ENCODE measurements at regions not wholly inside any gene's neighbourhood (a gene's known extent, or its start where the extent isn't known, plus 50 kb on each side); places are given as distances from the start of the nearest gene placed in this dataset.

DNA sequence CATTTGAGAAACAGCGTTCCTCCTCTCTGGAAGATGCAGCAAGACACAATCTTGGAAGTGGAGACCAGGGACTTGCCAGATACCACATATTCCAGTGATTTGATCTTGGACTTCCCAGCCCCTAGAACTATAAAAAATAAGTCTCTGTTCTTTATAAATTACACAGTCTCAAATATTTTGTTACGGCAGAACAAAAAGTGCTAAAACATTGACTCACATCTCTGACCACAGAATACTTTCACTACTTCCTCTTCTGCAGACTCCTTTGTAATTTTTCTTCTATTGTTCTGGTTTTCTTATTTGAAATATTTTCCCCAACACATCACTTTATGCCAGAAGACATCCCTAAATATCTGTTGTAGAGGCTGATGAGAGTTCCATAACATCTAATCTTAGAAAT lies 706.1 kb upstream of the CDH18 start:
- Histone ChIP-seq H3K36me3 (ENCODE audit: insufficient read depth, low read length) (no peaks in the 10 kb centered on the region), H3K4me3 (ENCODE audit: low read length) (no peak overlapping the region), H3K9ac (ENCODE audit: low read depth, low read length) (no peak overlapping the region), H3K27me3 (ENCODE audit: insufficient read depth, low read length) (no peaks in the 10 kb centered on the region), H3K9me3 (ENCODE audit: insufficient read depth, low read depth, low read length) (no peaks in the 10 kb centered on the region), H3K4me1 (ENCODE audit: insufficient read depth, low read length) (no peaks in the 10 kb centered on the region), H3K27ac (ENCODE audit: low read depth, low read length) (no peak overlapping the region)
- WGBS: 95% methylated on average over 2 of the region's 2 CpGs

DNA sequence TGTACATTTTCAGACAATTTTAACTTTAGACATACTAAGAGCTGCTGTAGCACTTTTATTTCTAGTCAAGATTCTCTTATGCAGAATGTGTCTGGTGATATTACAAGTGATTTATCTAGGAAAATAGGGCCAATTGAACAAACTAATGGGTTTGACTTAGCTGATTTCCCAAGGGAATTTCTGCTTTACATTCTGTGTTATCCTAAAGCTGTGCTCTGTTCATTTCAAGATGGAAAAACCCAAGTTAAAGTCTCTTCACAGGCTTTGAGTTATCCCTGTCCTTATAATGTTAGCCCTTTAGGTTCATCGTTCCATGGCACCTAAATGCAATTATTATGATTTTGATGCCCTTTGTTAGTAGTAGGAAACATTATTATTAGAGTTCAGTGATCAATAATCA lies 704.9 kb upstream of the CDH18 start:
- H3K4me3 ChIP-seq (ENCODE audit: low read length): no peak overlapping the region

GRCh38 chr5:20683241-20683940 lies 695.4 kb upstream of the CDH18 start:
- Histone ChIP-seq H3K9ac (ENCODE audit: low read depth, low read length) (no peak overlapping the region), H3K4me3 (ENCODE audit: low read length) (no peak overlapping the region), H3K36me3 (ENCODE audit: insufficient read depth, low read length) (no peaks in the 10 kb centered on the region), H3K9me3 (ENCODE audit: insufficient read depth, low read depth, low read length) (no peaks in the 10 kb centered on the region), H3K27ac (ENCODE audit: low read depth, low read length) (no peak overlapping the region), H3K27me3 (ENCODE audit: insufficient read depth, low read length) (no peaks in the 10 kb centered on the region), H3K4me1 (ENCODE audit: insufficient read depth, low read length) (peaks cover 26% of the 10 kb centered on the region)
- 89% methylated on average over 3 of the region's 5 CpGs for WGBS

More for the DNA sequence above, 704.9 kb upstream of the CDH18 start:
- Histone ChIP-seq H3K36me3 (ENCODE audit: insufficient read depth, low read length) (no peaks in the 10 kb centered on the region), H3K9me3 (ENCODE audit: insufficient read depth, low read depth, low read length) (no peaks in the 10 kb centered on the region), H3K27ac (ENCODE audit: low read depth, low read length) (no peak overlapping the region), H3K27me3 (ENCODE audit: insufficient read depth, low read length) (no peaks in the 10 kb centered on the region), H3K9ac (ENCODE audit: low read depth, low read length) (no peak overlapping the region), H3K4me1 (ENCODE audit: insufficient read depth, low read length) (no peaks in the 10 kb centered on the region)
- whole genome bisulfite sequencing: 88% methylated on average over 1 of the region's 1 CpG

DNA sequence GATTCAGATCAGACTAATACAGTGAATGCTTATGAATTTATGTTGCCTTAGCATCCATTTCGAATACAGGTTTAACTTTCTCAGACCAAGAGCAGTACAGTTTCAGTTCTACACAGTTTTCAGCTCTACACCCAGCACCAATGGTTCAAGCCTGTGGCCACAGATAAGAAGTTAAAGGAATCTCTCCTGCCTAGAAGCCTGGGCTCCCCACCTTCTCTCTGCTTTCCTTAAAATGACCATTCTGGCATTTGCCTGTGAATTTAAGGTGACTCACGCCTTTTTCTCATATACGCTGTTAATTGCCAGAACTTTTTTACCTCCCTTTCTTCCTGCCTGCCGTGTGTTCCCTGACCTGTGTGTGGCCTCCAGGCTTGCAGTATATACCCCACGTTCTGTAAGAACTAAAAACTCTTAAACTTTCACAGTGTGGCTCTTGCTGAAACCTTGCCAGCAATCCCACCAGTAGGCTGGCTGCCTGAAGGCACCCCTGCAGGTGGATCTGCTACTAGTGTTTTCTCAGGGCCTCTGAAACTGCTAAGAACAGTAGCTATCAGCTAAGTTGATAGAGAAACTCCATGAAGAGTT lies 692.8 kb upstream of the CDH18 start:
- no peak overlapping the region for H3K4me3 ChIP-seq (ENCODE audit: low read length)
- whole genome bisulfite sequencing: 71% methylated on average over 5 of the region's 5 CpGs
- no peaks in the 10 kb centered on the region for H3K9me3 ChIP-seq (ENCODE audit: insufficient read depth, low read depth, low read length)
- no peaks in the 10 kb centered on the region for H3K36me3 ChIP-seq (ENCODE audit: insufficient read depth, low read length)
- H3K27me3 ChIP-seq (ENCODE audit: insufficient read depth, low read length): no peaks in the 10 kb centered on the region
- H3K4me1 ChIP-seq (ENCODE audit: insufficient read depth, low read length): peaks cover 18% of the 10 kb centered on the region
- H3K9ac ChIP-seq (ENCODE audit: low read depth, low read length): no peak overlapping the region
- H3K27ac ChIP-seq (ENCODE audit: low read depth, low read length): no peak overlapping the region

- Histone ChIP-seq H3K9ac (ENCODE audit: low read depth, low read length) (no peak overlapping the region), H3K4me3 (ENCODE audit: low read length) (no peak overlapping the region), H3K4me1 (ENCODE audit: insufficient read depth, low read length) (peaks cover 18% of the 10 kb centered on the region), H3K9me3 (ENCODE audit: insufficient read depth, low read depth, low read length) (no peaks in the 10 kb centered on the region), H3K36me3 (ENCODE audit: insufficient read depth, low read length) (no peaks in the 10 kb centered on the region), H3K27ac (ENCODE audit: low read depth, low read length) (no peak overlapping the region), H3K27me3 (ENCODE audit: insufficient read depth, low read length) (no peaks in the 10 kb centered on the region)
- WGBS: 94% methylated on average over 1 of the region's 1 CpG
Observed at GRCh38 chr5:20678814-20679298, 690.9 kb upstream of the CDH18 start.

DNA sequence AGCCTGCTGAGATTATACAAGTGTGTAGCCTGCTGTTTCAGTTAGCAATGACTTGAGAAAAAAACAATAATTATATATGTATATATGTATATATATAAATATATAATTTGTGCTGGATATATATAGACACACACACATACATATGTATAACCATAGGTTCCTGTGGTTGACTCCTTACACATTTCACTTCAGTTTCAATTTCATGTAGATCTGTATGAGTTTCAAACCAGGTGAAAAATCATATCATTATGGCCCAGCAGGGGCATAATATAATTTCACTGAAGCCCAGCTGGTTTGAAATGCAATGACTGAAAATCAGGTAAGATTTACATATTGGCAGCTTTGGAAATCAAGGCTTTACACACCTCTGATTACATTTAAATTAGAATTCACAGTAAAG lies 690.4 kb upstream of the CDH18 start:
- no peak overlapping the region for H3K27ac ChIP-seq (ENCODE audit: low read depth, low read length)

GRCh38 chr5:20660588-20660987 lies 672.6 kb upstream of the CDH18 start:
- Histone ChIP-seq H3K9ac (ENCODE audit: low read depth, low read length) (no peak overlapping the region), H3K4me1 (ENCODE audit: insufficient read depth, low read length) (no peaks in the 10 kb centered on the region), H3K36me3 (ENCODE audit: insufficient read depth, low read length) (no peaks in the 10 kb centered on the region), H3K27me3 (ENCODE audit: insufficient read depth, low read length) (no peaks in the 10 kb centered on the region), H3K9me3 (ENCODE audit: insufficient read depth, low read depth, low read length) (no peaks in the 10 kb centered on the region), H3K27ac (ENCODE audit: low read depth, low read length) (no peak overlapping the region), H3K4me3 (ENCODE audit: low read length) (no peak overlapping the region)
- 100% methylated on average over 3 of the region's 3 CpGs for WGBS

More for the DNA sequence above, 690.4 kb upstream of the CDH18 start:
- Histone ChIP-seq H3K36me3 (ENCODE audit: insufficient read depth, low read length) (no peaks in the 10 kb centered on the region), H3K4me3 (ENCODE audit: low read length) (no peak overlapping the region), H3K9ac (ENCODE audit: low read depth, low read length) (no peak overlapping the region), H3K27me3 (ENCODE audit: insufficient read depth, low read length) (no peaks in the 10 kb centered on the region), H3K4me1 (ENCODE audit: insufficient read depth, low read length) (peaks cover 18% of the 10 kb centered on the region), H3K9me3 (ENCODE audit: insufficient read depth, low read depth, low read length) (no peaks in the 10 kb centered on the region)

DNA sequence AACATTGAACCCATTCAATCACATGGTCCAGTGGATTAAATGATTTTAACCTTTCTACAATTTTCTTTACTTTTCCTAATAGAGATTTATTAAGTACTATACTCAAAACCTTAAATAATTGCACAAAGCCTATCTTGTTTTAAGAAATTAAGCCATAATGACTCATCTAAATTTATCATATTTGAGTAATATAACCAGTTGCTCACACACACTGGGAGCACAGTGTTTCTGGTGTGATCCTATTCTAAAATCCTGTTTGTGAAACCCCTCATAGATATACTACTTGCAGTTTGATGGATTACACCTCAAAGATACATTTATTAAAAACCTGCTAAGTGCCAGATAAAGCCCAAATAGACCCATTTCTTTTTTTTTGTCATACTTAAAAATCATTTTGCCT lies 668.3 kb upstream of the CDH18 start:
- no peak overlapping the region for H3K27ac ChIP-seq (ENCODE audit: low read depth, low read length)
- H3K9me3 ChIP-seq (ENCODE audit: insufficient read depth, low read depth, low read length): no peaks in the 10 kb centered on the region
- no peaks in the 10 kb centered on the region for H3K27me3 ChIP-seq (ENCODE audit: insufficient read depth, low read length)
- H3K4me1 ChIP-seq (ENCODE audit: insufficient read depth, low read length): no peaks in the 10 kb centered on the region
- H3K4me3 ChIP-seq (ENCODE audit: low read length): no peak overlapping the region
- no peak overlapping the region for H3K9ac ChIP-seq (ENCODE audit: low read depth, low read length)
- no peaks in the 10 kb centered on the region for H3K36me3 ChIP-seq (ENCODE audit: insufficient read depth, low read length)

- Histone ChIP-seq H3K4me3 (ENCODE audit: low read length) (no peak overlapping the region), H3K36me3 (ENCODE audit: insufficient read depth, low read length) (no peaks in the 10 kb centered on the region), H3K27ac (ENCODE audit: low read depth, low read length) (no peak overlapping the region), H3K9me3 (ENCODE audit: insufficient read depth, low read depth, low read length) (no peaks in the 10 kb centered on the region), H3K27me3 (ENCODE audit: insufficient read depth, low read length) (no peaks in the 10 kb centered on the region), H3K9ac (ENCODE audit: low read depth, low read length) (no peak overlapping the region), H3K4me1 (ENCODE audit: insufficient read depth, low read length) (no peaks in the 10 kb centered on the region)
- 96% methylated on average over 4 of the region's 4 CpGs for WGBS
Observed at GRCh38 chr5:20655211-20655610, 667.2 kb upstream of the CDH18 start.

DNA sequence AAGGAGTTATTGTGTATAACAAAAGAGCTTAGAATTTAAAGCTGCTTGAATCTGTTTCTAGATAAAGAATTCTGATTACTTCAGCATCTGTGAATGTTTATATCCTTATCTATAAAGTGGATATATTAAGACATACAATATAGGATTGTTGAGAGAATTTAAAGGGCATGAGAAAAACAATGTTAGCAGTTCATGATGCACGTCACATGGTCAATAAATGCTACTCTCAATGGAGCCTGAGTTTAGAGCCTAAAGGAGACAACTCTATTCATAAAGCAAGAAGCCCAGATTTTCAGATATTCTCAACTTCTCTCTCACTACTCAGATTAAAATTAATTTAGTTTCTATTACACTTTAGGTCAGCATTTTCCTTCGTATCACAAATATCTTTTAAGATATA lies 666.7 kb upstream of the CDH18 start:
- Histone ChIP-seq H3K27ac (ENCODE audit: low read depth, low read length) (no peak overlapping the region), H3K9me3 (ENCODE audit: insufficient read depth, low read depth, low read length) (no peaks in the 10 kb centered on the region), H3K4me1 (ENCODE audit: insufficient read depth, low read length) (no peaks in the 10 kb centered on the region), H3K4me3 (ENCODE audit: low read length) (no peak overlapping the region), H3K9ac (ENCODE audit: low read depth, low read length) (no peak overlapping the region), H3K27me3 (ENCODE audit: insufficient read depth, low read length) (no peaks in the 10 kb centered on the region), H3K36me3 (ENCODE audit: insufficient read depth, low read length) (no peaks in the 10 kb centered on the region)
- 82% methylated on average over 1 of the region's 2 CpGs for WGBS

GRCh38 chr5:20654033-20654432 lies 666.0 kb upstream of the CDH18 start:
- no peak overlapping the region for H3K4me3 ChIP-seq (ENCODE audit: low read length)
- 93% methylated on average over 1 of the region's 2 CpGs for WGBS
- H3K4me1 ChIP-seq (ENCODE audit: insufficient read depth, low read length): no peaks in the 10 kb centered on the region
- H3K9ac ChIP-seq (ENCODE audit: low read depth, low read length): no peak overlapping the region
- no peaks in the 10 kb centered on the region for H3K27me3 ChIP-seq (ENCODE audit: insufficient read depth, low read length)
- H3K9me3 ChIP-seq (ENCODE audit: insufficient read depth, low read depth, low read length): no peaks in the 10 kb centered on the region
- no peaks in the 10 kb centered on the region for H3K36me3 ChIP-seq (ENCODE audit: insufficient read depth, low read length)
- H3K27ac ChIP-seq (ENCODE audit: low read depth, low read length): no peak overlapping the region
